Right lobe of liver (tissue), 6 donors: ENCODE measurements at regions not wholly inside any gene's neighbourhood (a gene's known extent, or its start where the extent isn't known, plus 50 kb on each side); places are given as distances from the start of the nearest gene placed in this dataset.

ENCODE experiments used
- ATAC-seq, 4 donors: fragments of 200-7000 bp; cut with Tn5 transposase; one replicate each; pipeline ENCODE4 v1.9.1; 2020; ENCODE audit warnings: mild to moderate bottlenecking in 4 of 4, moderate library complexity in 4 of 4
- DNase-seq, 3 donors: peaks; one replicate each; pipeline ENCODE4 v3.0.0-alpha.2; 2020
- H3K27ac ChIP-seq, 3 donors: fragments of 200-600 bp; one replicate each; pipeline ENCODE4 v1.8.0; 2022
- H3K27me3 ChIP-seq, 2 donors: fragments of 200-600 bp; one replicate each; pipeline ENCODE4 v1.8.0; 2022
- H3K36me3 ChIP-seq, 4 donors: fragments of 200-600 bp; sonication (generic) in 1 of 4; one replicate each; pipeline versions ENCODE4 v1.5.1 to v1.8.0; 2017 to 2022; ENCODE audit warnings: control low read depth in 1 of 4
- H3K4me1 ChIP-seq, 4 donors: fragments of 200-600 bp; sonication (generic) in 1 of 4; one replicate each; pipeline versions ENCODE4 v1.5.1 to v1.8.0; 2017 to 2022; ENCODE audit warnings: control low read depth in 1 of 4
- H3K4me3 ChIP-seq, 3 donors: fragments of 200-600 bp; one replicate each; pipeline ENCODE4 v1.8.0; 2022
- H3K9me3 ChIP-seq, 4 donors: fragments of 200-600 bp; sonication (generic) in 1 of 4; one replicate each; pipeline versions ENCODE4 v1.5.1 to v1.8.0; 2017 to 2022; ENCODE audit warnings: control low read depth in 1 of 4
- CTCF ChIP-seq, 4 donors: fragments of 200-600 bp in 3 of 4; fragments of 450-650 bp in 1 of 4; IDR thresholded peaks; one replicate each; pipeline versions ENCODE4 v1.5.1 to v1.8.0; 2016 to 2022; ENCODE audit warnings: antibody characterized with exemption in 4 of 4, mild to moderate bottlenecking in 2 of 4
- POLR2A ChIP-seq: fragments of 450-650 bp; IDR thresholded peaks from one replicate; pipeline ENCODE4 v1.6.1; 2017; ENCODE audit warnings: antibody characterized with exemption, mild to moderate bottlenecking
- WGBS: methylation state at CpG from one replicate; pipeline ENCODE4 v1.1.6; 2018; ENCODE audit warnings: low coverage, low lambda C conversion rate; ENCODE audit not compliant: insufficient coverage; ENCODE audit errors: missing lambda C conversion rate; 5-methylcytosine and 5-hydroxymethylcytosine counted together
- intact Hi-C, 2 donors: fragments of 100-400 bp; cut with DNase I; formaldehyde crosslinking; loops; one replicate each; pipeline versions ENCODE4 v1.11.2 to v1.14.1; 2022
- donor health status: DM: no; HTN: yes; CAD: no.
- donor health status: DM: no; HTN: no; CAD: no.
- donor health status: DM: no; HTN: no; CAD: no.
- donor health status: DM: no; HTN: yes; CAD: no.
- donor health status: DM: no; HTN: yes; CAD: no.

GRCh38 chr17:77304746-77305473 lies 164.1 kb downstream of the SEC14L1 start:
- Histone ChIP-seq H3K4me3 (no peak overlapping the region), H3K27me3 (no peaks in the 10 kb centered on the region), H3K36me3 (no peaks in the 10 kb centered on the region), H3K9me3 (no peaks in the 10 kb centered on the region), H3K4me1 (peaks cover 0 to 48% (median 26%) of the 10 kb centered on the region in 4 donors), H3K27ac (peak overlapping the region in 1 of 3 donors; percentile 52)
- ATAC-seq, result peak in 2 of 4 donors; percentile 9 to 35
- DNase-seq, result peak in 1 of 3 donors; percentile 75
- intact Hi-C loops, result no loop called here
- 29% methylated on average over 7 of the region's 21 CpGs for WGBS
- TF ChIP-seq POLR2A (no peak), CTCF (IDR thresholded peaks at IDR 0.05) (no peak)

DNA sequence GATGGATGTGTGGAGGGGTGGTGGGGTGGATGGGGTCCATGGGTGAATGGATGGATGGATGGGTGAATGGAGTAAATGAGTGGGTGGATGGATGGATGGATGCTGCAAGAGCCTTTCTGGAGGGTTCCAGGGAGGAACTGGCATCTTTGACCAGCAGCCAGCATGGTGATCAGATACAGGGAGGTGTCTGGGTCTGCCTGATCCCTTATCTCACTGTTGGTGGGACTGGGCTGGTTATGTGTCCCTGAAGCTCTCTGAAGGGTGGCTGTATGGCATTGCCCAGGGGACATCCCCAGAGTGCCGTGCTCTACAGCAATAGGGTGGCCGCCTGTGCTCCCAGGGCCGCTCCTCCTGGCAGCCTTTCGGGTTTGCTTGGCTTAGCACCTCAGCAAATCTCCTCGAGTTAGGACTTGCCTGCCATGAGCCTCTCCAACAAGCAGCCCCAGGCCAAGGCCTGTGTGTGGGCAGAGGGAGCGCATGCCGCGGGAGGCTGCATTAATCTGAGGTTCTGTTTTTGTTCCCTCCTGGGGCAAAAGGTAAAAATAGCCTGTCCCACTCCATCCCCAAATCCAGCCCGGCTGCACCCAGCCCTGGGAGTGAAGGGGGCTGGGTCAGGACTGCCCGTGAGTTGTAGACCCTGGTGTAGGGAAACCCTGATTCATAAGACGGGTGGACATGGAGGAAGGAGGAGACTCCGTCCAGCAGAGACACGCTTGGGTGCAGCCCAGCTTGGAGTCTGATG lies 165.4 kb downstream of the SEC14L1 start:
- H3K4me3 ChIP-seq, result no peak overlapping the region
- no peaks in the 10 kb centered on the region for H3K9me3 ChIP-seq
- H3K4me1 ChIP-seq, result peaks cover 0 to 46% (median 24%) of the 10 kb centered on the region in 4 donors
- no peak for ATAC-seq
- TF ChIP-seq CTCF (IDR thresholded peaks at IDR 0.05) (no peak), POLR2A (no peak)
- peak overlapping the region in 2 of 3 donors; percentile 67 to 94 for H3K27ac ChIP-seq
- 52% methylated on average over 5 of the region's 13 CpGs for WGBS
- DNase-seq, result no peak
- H3K27me3 ChIP-seq, result no peaks in the 10 kb centered on the region
- no peaks in the 10 kb centered on the region for H3K36me3 ChIP-seq
- intact Hi-C loops, result no loop called here

DNA sequence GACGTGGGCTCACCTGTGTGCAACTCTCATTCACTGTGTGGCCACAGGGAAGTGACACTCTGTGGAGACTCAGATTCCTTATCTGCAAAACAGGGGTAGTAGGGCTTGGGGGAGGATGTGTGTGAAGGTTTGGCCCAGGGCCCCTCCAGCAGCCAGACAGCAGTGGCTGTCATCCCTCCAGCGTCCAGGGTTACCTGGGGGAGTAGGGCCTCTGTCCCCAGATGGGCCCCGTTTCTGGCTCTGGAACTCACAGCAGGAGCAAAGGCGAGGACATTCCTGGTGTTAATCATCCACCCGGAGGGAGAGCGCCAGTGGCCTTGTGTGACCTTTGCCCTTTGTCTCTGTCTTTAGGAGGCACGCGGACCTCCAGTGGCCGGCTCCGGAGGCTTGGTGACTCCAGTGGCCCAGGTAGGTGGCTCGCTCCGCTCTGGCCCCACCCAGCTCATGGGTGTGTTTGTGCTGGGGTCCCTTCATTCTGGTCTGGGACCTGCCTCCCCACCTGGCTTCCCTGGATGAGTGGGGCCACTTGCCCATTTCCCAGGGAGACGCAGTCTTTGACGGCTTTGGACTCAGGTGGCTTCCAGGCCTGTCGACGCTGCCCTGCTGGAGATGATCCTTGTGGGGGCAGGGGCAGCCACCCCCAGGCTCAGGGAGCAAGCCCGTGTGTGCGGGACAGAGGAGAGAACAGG lies 166.2 kb downstream of the SEC14L1 start:
- TF ChIP-seq POLR2A (peak; percentile 21), CTCF (IDR thresholded peaks at IDR 0.05) (no peak)
- Histone ChIP-seq H3K9me3 (no peaks in the 10 kb centered on the region), H3K4me1 (peaks cover 0 to 46% (median 26%) of the 10 kb centered on the region in 4 donors), H3K36me3 (no peaks in the 10 kb centered on the region), H3K27ac (peak overlapping the region; percentile 5 to 94 (median 67)), H3K4me3 (peak overlapping the region in 2 of 3 donors; percentile 16 to 31), H3K27me3 (no peaks in the 10 kb centered on the region)
- 18% methylated on average over 11 of the region's 18 CpGs for WGBS
- intact Hi-C loops, result no loop called here
- DNase-seq (peak; percentile 76 to 92 (median 91)), ATAC-seq (peak; percentile 81 to 86 (median 85))

GRCh38 chr17:77307479-77308198 lies 166.9 kb downstream of the SEC14L1 start:
- Histone ChIP-seq H3K4me3 (peak overlapping the region in 2 of 3 donors; percentile 16 to 31), H3K27me3 (no peaks in the 10 kb centered on the region), H3K27ac (peak overlapping the region; percentile 5 to 94 (median 67)), H3K36me3 (no peaks in the 10 kb centered on the region), H3K4me1 (peaks cover 0 to 54% (median 28%) of the 10 kb centered on the region in 4 donors), H3K9me3 (no peaks in the 10 kb centered on the region)
- WGBS, result 42% methylated on average over 5 of the region's 12 CpGs
- ATAC-seq (peak; percentile 34 to 70 (median 62)), DNase-seq (peak; percentile 43 to 89 (median 85))
- no peak for TF ChIP-seq POLR2A
- no peak for TF ChIP-seq CTCF (IDR thresholded peaks at IDR 0.05)
- intact Hi-C loops, result no loop called here
